WTC11 (cell line): ENCODE measurements at regions not wholly inside any gene's neighbourhood (a gene's known extent, or its start where the extent isn't known, plus 50 kb on each side); places are given as distances from the start of the nearest gene placed in this dataset.

ENCODE experiments used
- ATAC-seq: fragments of 200-7000 bp; cut with Tn5 transposase; 2 replicates; pipeline ENCODE4 v1.10.0; 2021; ENCODE audit warnings: mild to moderate bottlenecking, moderate library complexity
- CTCF ChIA-PET: fragments of 300-600 bp; sonication (Branson Sonifier 250); formaldehyde crosslinking; loops from one replicate; lab custom pipeline; 2021; ENCODE audit warnings: antibody characterized with exemption; lab: Charles Lee
- POLR2A ChIA-PET: fragments of 350-600 bp; sonication (Branson Sonifier 250); formaldehyde crosslinking; loops from one replicate; lab custom pipeline; 2021; ENCODE audit warnings: antibody characterized with exemption; lab: Charles Lee
- DNase-seq: peaks from one replicate; pipeline ENCODE4 v3.0.0; 2021; ENCODE audit warnings: low spot score
- H3K27ac Mint-ChIP-seq: 2 replicates; pipeline ENCODE4 v1.8.0; 2021; ENCODE audit warnings: mixed read lengths
- H3K27me3 Mint-ChIP-seq: 2 replicates; pipeline ENCODE4 v1.8.0; 2021; ENCODE audit warnings: low read depth, mild to moderate bottlenecking, moderate library complexity, mixed read lengths
- H3K36me3 Mint-ChIP-seq: 2 replicates; pipeline ENCODE4 v1.8.0; 2021; ENCODE audit warnings: mixed read lengths
- H3K4me1 Mint-ChIP-seq: 2 replicates; pipeline ENCODE4 v1.8.0; 2022; ENCODE audit warnings: mixed read lengths
- H3K4me3 Mint-ChIP-seq: 2 replicates; pipeline ENCODE4 v1.8.0; 2021; ENCODE audit warnings: mild to moderate bottlenecking, moderate library complexity, mixed read lengths
- H3K9me3 Mint-ChIP-seq: 2 replicates; pipeline ENCODE4 v1.8.0; 2021; ENCODE audit warnings: mixed read lengths
- ATF1 ChIP-seq: sonication (generic); formaldehyde crosslinking; IDR thresholded peaks from 2 replicates; pipeline ENCODE4 v1.8.1; 2023; ENCODE audit warnings: mild to moderate bottlenecking, moderate library complexity, missing genetic modification reagents
- ATF2 ChIP-seq: sonication (generic); formaldehyde crosslinking; IDR thresholded peaks from 2 replicates; pipeline ENCODE4 v1.8.1; 2022; ENCODE audit warnings: low read depth, missing genetic modification reagents, borderline replicate concordance
- E2F4 ChIP-seq: sonication (generic); formaldehyde crosslinking; IDR thresholded peaks from 2 replicates; pipeline ENCODE4 v1.8.1; 2022; ENCODE audit warnings: low read depth, mild to moderate bottlenecking, moderate library complexity, missing genetic modification reagents, borderline replicate concordance
- ETV6 ChIP-seq: sonication (generic); formaldehyde crosslinking; IDR thresholded peaks from 2 replicates; pipeline ENCODE4 v1.8.1; 2022; ENCODE audit warnings: mild to moderate bottlenecking, missing genetic modification reagents
- FOXJ3 ChIP-seq: sonication (generic); formaldehyde crosslinking; IDR thresholded peaks from 2 replicates; pipeline ENCODE4 v1.9.0; 2021; ENCODE audit warnings: missing genetic modification reagents, mild to moderate bottlenecking, borderline replicate concordance
- GTF2I ChIP-seq: fragments of 250-450 bp; sonication (Bioruptor Pico); conservative IDR thresholded peaks from 2 replicates; pipeline ENCODE4 v1.4.0; 2021; ENCODE audit warnings: mild to moderate bottlenecking
- HMGA2 ChIP-seq: fragments of 250-450 bp; sonication (Bioruptor Pico); IDR thresholded peaks from 2 replicates; pipeline ENCODE4 v1.4.0; 2021; ENCODE audit warnings: mild to moderate bottlenecking, moderate library complexity
- HMGXB4 ChIP-seq: sonication (generic); formaldehyde crosslinking; IDR thresholded peaks from 2 replicates; pipeline ENCODE4 v1.8.1; 2023; ENCODE audit warnings: mild to moderate bottlenecking, moderate library complexity, missing genetic modification reagents
- MAX ChIP-seq: sonication (generic); formaldehyde crosslinking; IDR thresholded peaks from 2 replicates; pipeline ENCODE4 v1.8.0; 2022; ENCODE audit warnings: mild to moderate bottlenecking, missing genetic modification reagents
- MXD4 ChIP-seq: fragments of 250-450 bp; sonication (Bioruptor Pico); IDR thresholded peaks from 2 replicates; pipeline ENCODE4 v1.8.0; 2021; ENCODE audit warnings: mild to moderate bottlenecking, moderate library complexity, borderline replicate concordance
- NR2C2 ChIP-seq: sonication (generic); formaldehyde crosslinking; IDR thresholded peaks from 2 replicates; pipeline ENCODE4 v1.8.0; 2022; ENCODE audit warnings: mild to moderate bottlenecking, missing genetic modification reagents
- OVOL2 ChIP-seq: fragments of 250-450 bp; sonication (Bioruptor Pico); IDR thresholded peaks from 2 replicates; pipeline ENCODE4 v1.9.0; 2021; ENCODE audit warnings: mild to moderate bottlenecking, borderline replicate concordance
- RORB ChIP-seq: fragments of 250-450 bp; sonication (Bioruptor Pico); IDR thresholded peaks from 2 replicates; pipeline ENCODE4 v1.9.0; 2021; ENCODE audit warnings: mild to moderate bottlenecking
- SMAD4 ChIP-seq: sonication (generic); formaldehyde crosslinking; IDR thresholded peaks from 2 replicates; pipeline ENCODE4 v1.8.0; 2022; ENCODE audit warnings: mild to moderate bottlenecking, missing genetic modification reagents
- SOX15 ChIP-seq: fragments of 250-450 bp; sonication (Bioruptor Pico); IDR thresholded peaks from 2 replicates; pipeline ENCODE4 v1.9.0; 2021; ENCODE audit warnings: mild to moderate bottlenecking
- TEAD1 ChIP-seq: sonication (generic); formaldehyde crosslinking; IDR thresholded peaks from 2 replicates; pipeline ENCODE4 v1.8.0; 2022; ENCODE audit warnings: mild to moderate bottlenecking, missing genetic modification reagents
- TEAD4 ChIP-seq: sonication (generic); formaldehyde crosslinking; IDR thresholded peaks from 2 replicates; pipeline ENCODE4 v1.8.0; 2022; ENCODE audit warnings: mild to moderate bottlenecking, missing genetic modification reagents
- ZBTB21 ChIP-seq: sonication (generic); formaldehyde crosslinking; IDR thresholded peaks from 2 replicates; pipeline ENCODE4 v1.8.1; 2023; ENCODE audit warnings: mild to moderate bottlenecking, missing genetic modification reagents, borderline replicate concordance
- ZNF121 ChIP-seq: sonication (generic); formaldehyde crosslinking; IDR thresholded peaks from 2 replicates; pipeline ENCODE4 v1.8.0; 2023; ENCODE audit warnings: missing genetic modification reagents
- ZNF317 ChIP-seq: sonication (generic); formaldehyde crosslinking; IDR thresholded peaks from 2 replicates; pipeline ENCODE4 v1.8.1; 2023; ENCODE audit warnings: low read depth, mild to moderate bottlenecking, moderate library complexity, missing genetic modification reagents, borderline replicate concordance
- ZNF396 ChIP-seq: fragments of 250-450 bp; sonication (Bioruptor Pico); IDR thresholded peaks from 2 replicates; pipeline ENCODE4 v1.8.0; 2021; ENCODE audit warnings: mild to moderate bottlenecking, moderate library complexity, borderline replicate concordance
- TF ChIP-seq, protein P1 (sequence below): sonication (generic); formaldehyde crosslinking; IDR thresholded peaks from 2 replicates; pipeline ENCODE4 v1.8.0; 2022; ENCODE audit warnings: mild to moderate bottlenecking, missing genetic modification reagents
- TF ChIP-seq, protein P2 (sequence below): sonication (generic); formaldehyde crosslinking; IDR thresholded peaks from 2 replicates; pipeline ENCODE4 v1.8.1; 2022; ENCODE audit warnings: mild to moderate bottlenecking, missing genetic modification reagents, moderate library complexity, borderline replicate concordance

DNA sequence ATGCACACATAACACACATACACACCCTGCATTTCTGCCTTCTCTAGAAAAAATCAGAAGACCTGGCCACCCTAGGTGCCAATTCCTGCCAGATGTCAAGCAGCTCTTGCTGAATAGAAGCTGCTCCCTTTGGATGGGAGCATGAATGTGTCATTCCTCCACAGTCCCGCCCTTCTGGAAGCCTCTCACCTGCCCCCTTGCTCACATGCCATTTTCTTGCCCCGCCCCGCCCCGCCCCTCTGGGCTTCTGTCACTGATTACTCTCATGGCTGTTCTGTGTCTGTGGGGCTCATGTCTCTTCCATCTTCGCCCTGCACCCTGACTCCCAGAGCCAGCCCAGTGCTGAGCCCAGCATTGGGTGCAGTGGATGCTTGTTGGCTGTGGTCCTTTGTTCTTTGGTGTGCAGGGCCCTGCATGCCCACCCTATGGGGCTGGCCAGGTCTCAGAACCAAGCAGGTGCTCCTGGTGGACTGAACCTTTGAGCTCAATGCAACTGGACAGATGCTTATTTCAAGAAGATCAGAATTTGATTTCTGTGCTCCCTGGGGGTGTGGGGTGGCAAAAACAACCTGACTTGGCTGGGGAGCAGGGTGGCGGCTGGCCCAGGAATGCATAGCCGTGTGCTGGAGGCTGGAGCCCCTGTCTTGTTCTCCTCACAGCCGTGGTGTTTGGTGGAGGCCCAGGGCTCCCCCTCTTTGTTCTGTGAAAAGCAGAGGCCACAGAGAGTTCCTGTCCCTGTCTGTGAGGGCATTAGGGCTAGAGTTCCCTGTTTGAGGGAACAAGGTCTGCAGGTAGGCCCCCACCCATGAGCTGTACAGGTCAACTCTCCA lies 140.6 kb upstream of the GLI2 start (continued):
- TF ChIP-seq, protein P1, sequence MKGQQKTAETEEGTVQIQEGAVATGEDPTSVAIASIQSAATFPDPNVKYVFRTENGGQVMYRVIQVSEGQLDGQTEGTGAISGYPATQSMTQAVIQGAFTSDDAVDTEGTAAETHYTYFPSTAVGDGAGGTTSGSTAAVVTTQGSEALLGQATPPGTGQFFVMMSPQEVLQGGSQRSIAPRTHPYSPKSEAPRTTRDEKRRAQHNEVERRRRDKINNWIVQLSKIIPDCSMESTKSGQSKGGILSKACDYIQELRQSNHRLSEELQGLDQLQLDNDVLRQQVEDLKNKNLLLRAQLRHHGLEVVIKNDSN, result no peak

DNA sequence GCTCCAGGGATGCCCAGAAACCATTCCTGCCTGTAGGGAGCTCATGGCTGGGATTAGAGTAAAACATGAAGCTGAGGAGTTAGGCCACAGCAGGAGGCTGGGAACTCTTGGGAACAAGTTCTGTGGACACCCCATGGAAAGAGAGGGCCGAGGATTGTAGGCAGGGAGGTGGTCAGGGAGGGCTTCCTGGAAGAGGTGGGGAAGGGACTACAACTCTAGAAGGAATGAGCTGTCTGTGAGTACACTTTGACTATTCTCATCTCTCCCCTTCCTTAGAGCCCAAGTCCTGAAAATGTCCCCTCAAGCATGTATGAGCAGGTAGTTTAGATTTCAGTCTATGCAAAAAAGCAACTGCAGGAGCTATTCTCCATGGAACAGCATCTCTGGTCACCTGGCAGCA lies 139.9 kb upstream of the GLI2 start:
- Mint-ChIP-seq H3K36me3 (no peaks in the 10 kb centered on the region), H3K4me1 (peaks cover 40% of the 10 kb centered on the region), H3K9me3 (no peaks in the 10 kb centered on the region), H3K27me3 (peaks cover 30% of the 10 kb centered on the region), H3K27ac (no peak overlapping the region), H3K4me3 (no peak overlapping the region)
- no peak for ATAC-seq
- POLR2A ChIA-PET, result no interaction called here
- TF ChIP-seq FOXJ3 (CRISPR knock-in tag), result no peak
- no peak for TF ChIP-seq SOX15 (CRISPR knock-in tag)
- no peak for TF ChIP-seq SMAD4 (CRISPR knock-in tag)
- TF ChIP-seq HMGXB4 (CRISPR knock-in tag), result no peak
- no peak for TF ChIP-seq OVOL2 (CRISPR knock-in tag)
- no peak for TF ChIP-seq ZBTB21 (CRISPR knock-in tag)
- no peak for TF ChIP-seq ATF1 (CRISPR knock-in tag)
- TF ChIP-seq HMGA2 (CRISPR knock-in tag), result no peak
- TF ChIP-seq NR2C2, result no peak
- TF ChIP-seq, protein P2, sequence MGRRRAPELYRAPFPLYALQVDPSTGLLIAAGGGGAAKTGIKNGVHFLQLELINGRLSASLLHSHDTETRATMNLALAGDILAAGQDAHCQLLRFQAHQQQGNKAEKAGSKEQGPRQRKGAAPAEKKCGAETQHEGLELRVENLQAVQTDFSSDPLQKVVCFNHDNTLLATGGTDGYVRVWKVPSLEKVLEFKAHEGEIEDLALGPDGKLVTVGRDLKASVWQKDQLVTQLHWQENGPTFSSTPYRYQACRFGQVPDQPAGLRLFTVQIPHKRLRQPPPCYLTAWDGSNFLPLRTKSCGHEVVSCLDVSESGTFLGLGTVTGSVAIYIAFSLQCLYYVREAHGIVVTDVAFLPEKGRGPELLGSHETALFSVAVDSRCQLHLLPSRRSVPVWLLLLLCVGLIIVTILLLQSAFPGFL (CRISPR knock-in tag), result no peak
- no peak for TF ChIP-seq ZNF396 (CRISPR knock-in tag)
- DNase-seq, result no peak
- CTCF ChIA-PET, result interaction anchor here (0.9 to 2.7 kb wide), 5 partner anchors 9 to 85 kb away, joined by 3 to 20 read pairs (median 5); no protein-coding TSS in a partner anchor

- Mint-ChIP-seq H3K9me3 (no peaks in the 10 kb centered on the region), H3K36me3 (no peaks in the 10 kb centered on the region), H3K27ac (no peak overlapping the region), H3K27me3 (peaks cover 24% of the 10 kb centered on the region), H3K4me1 (peaks cover 40% of the 10 kb centered on the region), H3K4me3 (no peak overlapping the region)
- ChIA-PET CTCF (interaction anchor here (0.9 to 2.7 kb wide), 6 partner anchors 10 to 84 kb away, joined by 3 to 20 read pairs (median 4); no protein-coding TSS in a partner anchor), POLR2A (interaction anchor here (0.9 kb wide), 1 partner anchor 43 kb away, joined by 4 read pairs; no protein-coding TSS in a partner anchor)
- DNase-seq (no peak), ATAC-seq (no peak)
- no peak for TF ChIP-seq GTF2I
- TF ChIP-seq ZNF121 (CRISPR knock-in tag), result no peak
- TF ChIP-seq E2F4 (CRISPR knock-in tag), result no peak
- no peak for TF ChIP-seq MAX (CRISPR knock-in tag)
- no peak for TF ChIP-seq ZNF396 (CRISPR knock-in tag)
- TF ChIP-seq MXD4 (CRISPR knock-in tag), result no peak
- no peak for TF ChIP-seq TEAD1 (CRISPR knock-in tag)
- no peak for TF ChIP-seq TEAD4 (CRISPR knock-in tag)
- no peak for TF ChIP-seq ATF2 (CRISPR knock-in tag)
- TF ChIP-seq ETV6 (CRISPR knock-in tag), result no peak
- no peak for TF ChIP-seq RORB (CRISPR knock-in tag)
- no peak for TF ChIP-seq SOX15 (CRISPR knock-in tag)
- no peak for TF ChIP-seq ZNF317 (CRISPR knock-in tag)
Measured at GRCh38 chr2:120596191-120596811, 139.4 kb upstream of the GLI2 start.
